ENCODE measurements at regions not wholly inside any gene's neighbourhood (a gene's known extent, or its start where the extent isn't known, plus 50 kb on each side); places are given as distances from the start of the nearest gene placed in this dataset.

GRCh38 chr6:109227646-109228045 lies 132.3 kb downstream of the CEP57L1 start:
- DNase-seq (ENCODE audit: low read depth, low spot score) = no peak

DNA sequence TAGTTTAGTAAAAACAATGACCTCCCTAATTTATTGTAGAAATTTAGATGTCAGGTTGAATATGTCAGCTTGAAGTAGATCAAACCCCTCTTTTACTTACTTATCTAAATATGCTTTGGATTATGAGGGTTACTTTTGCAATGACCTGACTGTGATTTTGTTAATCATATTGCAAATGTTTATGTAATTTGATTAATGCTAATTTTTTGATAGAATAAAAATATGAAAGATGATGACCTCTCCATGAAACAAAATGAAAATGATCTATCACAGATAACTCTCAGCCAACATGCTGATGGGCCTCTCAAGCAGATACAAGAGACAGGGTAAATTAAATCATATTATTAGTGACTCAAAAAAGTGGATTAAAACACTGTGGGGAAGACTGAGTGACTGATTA lies 131.0 kb downstream of the CEP57L1 start:
- no peak for DNase-seq (ENCODE audit: low read depth, low spot score)

GRCh38 chr6:109225946-109226345 lies 130.6 kb downstream of the CEP57L1 start:
- DNase-seq (ENCODE audit: low read depth, low spot score) = no peak

DNA sequence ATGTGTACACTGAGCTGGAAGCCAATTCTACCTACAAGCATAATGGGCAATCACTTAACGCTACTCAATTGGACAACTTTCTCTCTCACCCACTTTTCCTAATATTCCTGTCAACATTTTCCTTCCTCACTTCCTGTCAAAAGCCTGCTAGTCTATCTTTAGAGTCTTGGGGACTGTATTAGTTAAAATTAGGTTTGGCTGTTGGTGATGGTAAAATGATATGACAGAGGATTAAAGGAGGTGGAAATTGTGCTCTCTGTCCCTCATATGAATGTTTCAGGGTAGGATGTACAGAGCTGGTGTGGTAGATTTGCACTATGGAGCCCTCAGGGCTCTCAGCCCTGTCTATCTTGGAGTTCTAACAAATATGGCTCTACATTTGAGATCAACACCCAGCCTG lies 129.7 kb downstream of the CEP57L1 start:
- DNase-seq (ENCODE audit: low read depth, low spot score) = no peak

- DNase-seq (ENCODE audit: low read depth, low spot score) = no peak
Observed at GRCh38 chr6:109224107-109224875, 129.0 kb downstream of the CEP57L1 start.

DNA sequence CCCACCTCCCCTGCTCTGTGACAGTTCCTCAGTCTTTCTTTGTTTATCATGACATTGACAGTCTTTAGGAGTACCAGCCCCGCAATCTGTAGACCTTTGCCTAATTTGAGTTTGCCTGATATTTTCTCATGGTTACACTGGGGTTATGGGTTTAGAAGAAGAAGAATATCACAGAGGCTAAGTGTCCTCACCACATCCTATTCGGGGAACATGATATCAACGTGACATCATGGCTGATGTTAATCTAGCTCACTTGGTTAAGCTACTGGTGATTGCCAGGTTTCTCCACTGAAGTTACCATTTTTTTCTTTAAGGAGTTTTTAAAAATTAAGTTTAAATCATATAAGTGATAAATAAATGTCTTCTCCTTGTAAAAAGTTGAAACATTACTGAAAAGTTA lies 127.5 kb downstream of the CEP57L1 start:
- DNase-seq (ENCODE audit: low read depth, low spot score) = no peak

DNA sequence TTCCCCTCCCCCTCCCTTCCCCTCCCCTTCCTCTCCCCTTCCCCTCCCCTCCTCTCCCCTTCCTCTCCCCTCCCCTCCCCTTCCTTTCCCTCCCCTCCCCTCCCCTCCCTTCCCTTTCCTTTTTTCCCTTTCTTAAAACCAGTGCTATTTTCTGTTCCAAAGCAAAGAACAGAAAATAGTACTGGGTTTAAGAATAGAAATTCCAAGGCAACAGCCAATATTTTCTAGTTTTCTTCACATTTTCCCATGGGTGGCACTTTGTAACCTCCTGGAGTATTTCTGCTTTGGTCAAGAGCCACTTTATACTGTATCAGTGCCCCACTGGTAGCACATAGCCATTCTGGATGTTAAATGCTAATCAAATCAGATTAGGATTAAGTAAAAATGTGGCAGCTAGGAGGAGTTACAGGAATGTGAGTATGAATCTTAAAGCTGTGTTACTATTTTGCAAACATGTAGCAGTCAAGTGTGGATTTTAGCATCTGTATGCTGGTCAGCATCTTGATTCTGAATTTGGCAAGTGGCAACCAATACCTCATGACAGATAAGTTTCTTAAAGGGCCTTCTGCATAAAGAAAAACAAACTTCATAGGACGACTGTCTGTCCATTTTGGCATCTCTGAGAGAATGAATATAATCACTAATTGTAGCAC lies 126.4 kb downstream of the CEP57L1 start:
- DNase-seq (ENCODE audit: low read depth, low spot score) = no peak

Data from smooth muscle cell of the brain vasculature (primary cell).